B cell (primary cell): ENCODE measurements at regions not wholly inside any gene's neighbourhood (a gene's known extent, or its start where the extent isn't known, plus 50 kb on each side); places are given as distances from the start of the nearest gene placed in this dataset.

Source experiments
- ATAC-seq: fragments of 200-7000 bp; cut with Tn5 transposase; one replicate; pipeline ENCODE4 v1.10.0; 2021; ENCODE audit warnings: low read depth, mild to moderate bottlenecking, moderate number of reproducible peaks, moderate library complexity
- CTCF ChIA-PET: fragments of 350-600 bp; sonication (Branson Sonifier 250); formaldehyde crosslinking; loops from one replicate; lab custom pipeline; 2021; ENCODE audit warnings: antibody characterized with exemption, inconsistent platforms; lab: Charles Lee
- POLR2A ChIA-PET: fragments of 350-600 bp; sonication (Branson Sonifier 250); formaldehyde crosslinking; loops from one replicate; lab custom pipeline; 2021; ENCODE audit warnings: antibody characterized with exemption; lab: Charles Lee
- DNase-seq: peaks from one replicate; pipeline ENCODE4 v3.0.0; 2013
- H2AFZ ChIP-seq: 2 replicates; pipeline ENCODE4 v1.6.1; 2012; ENCODE audit warnings: mild to moderate bottlenecking, low read depth, low read length; ENCODE audit not compliant: insufficient read depth, poor library complexity, severe bottlenecking
- H3K27ac ChIP-seq, 2 donors: 1 replicate in 1 of 2; 2 replicates in 1 of 2; pipeline ENCODE4 v1.5.1; 2012 to 2013; ENCODE audit warnings: low read length in 2 of 2, mild to moderate bottlenecking in 2 of 2, moderate library complexity in 1 of 2
- H3K27me3 ChIP-seq, 4 experiments: fragments of 200-600 bp in 1 of 4; sonication (generic) in 1 of 4; replicated peaks in 1 of 4; 1 replicate in 2 of 4; 2 replicates in 2 of 4; pipeline versions ENCODE4 v1.6.1 to v1.7.0; 2013 to 2016; ENCODE audit warnings: low read length in 3 of 4, mild to moderate bottlenecking in 2 of 4, mixed read lengths in 1 of 4, moderate library complexity in 1 of 4; ENCODE audit not compliant: insufficient read depth in 4 of 4, control insufficient read depth in 3 of 4; ENCODE audit errors: control extremely low read depth in 1 of 4
- H3K36me3 ChIP-seq, 2 experiments: replicated peaks in 1 of 2; 1 replicate in 1 of 2; 2 replicates in 1 of 2; pipeline versions ENCODE4 v1.6.1 to v1.7.1; 2013; ENCODE audit warnings: low read length in 1 of 2; ENCODE audit not compliant: insufficient read depth in 2 of 2, control insufficient read depth in 1 of 2; ENCODE audit errors: control extremely low read depth in 1 of 2, extremely low read depth in 1 of 2
- H3K4me1 ChIP-seq, 2 donors: fragments of 200-600 bp in 1 of 2; sonication (generic) in 1 of 2; 1 replicate in 1 of 2; 2 replicates in 1 of 2; pipeline versions ENCODE4 v1.5.1 to v1.6.1; 2013 to 2017; ENCODE audit warnings: low read length in 2 of 2; ENCODE audit not compliant: control insufficient read depth in 2 of 2, insufficient read depth in 2 of 2
- H3K4me2 ChIP-seq: replicated peaks from 2 replicates; pipeline ENCODE3; 2012; ENCODE audit warnings: mild to moderate bottlenecking, low read depth, low read length; ENCODE audit not compliant: poor library complexity, severe bottlenecking
- H3K4me3 ChIP-seq, 5 experiments: fragments of 200-600 bp in 1 of 5; sonication (generic) in 1 of 5; 1 replicate in 3 of 5; 2 replicates in 2 of 5; pipeline versions ENCODE4 v1.5.1 to v1.7.0; 2011 to 2016; ENCODE audit warnings: low read length in 4 of 5, mild to moderate bottlenecking in 4 of 5, low read depth in 2 of 5, control low read depth in 1 of 5, moderate library complexity in 1 of 5; ENCODE audit not compliant: insufficient read depth in 1 of 5; ENCODE audit errors: control extremely low read depth in 1 of 5, extremely low read depth in 1 of 5
- H3K79me2 ChIP-seq: fragments of 200-600 bp; sonication (generic); one replicate; pipeline ENCODE4 v1.6.0; 2016; ENCODE audit warnings: low read length; ENCODE audit not compliant: control insufficient read depth, insufficient read depth
- H3K9ac ChIP-seq: fragments of 200-600 bp; sonication (generic); 2 replicates; pipeline ENCODE4 v1.6.1; 2017; ENCODE audit warnings: mild to moderate bottlenecking, low read length, moderate library complexity
- H3K9me3 ChIP-seq, 3 donors: one replicate each; pipeline versions ENCODE4 v1.6.1 to v1.7.1; 2013; ENCODE audit warnings: low read length in 2 of 3; ENCODE audit not compliant: control insufficient read depth in 2 of 3, insufficient read depth in 1 of 3; ENCODE audit errors: control extremely low read depth in 1 of 3
- H4K20me1 ChIP-seq: 2 replicates; pipeline ENCODE4 v1.6.0; 2012; ENCODE audit warnings: mild to moderate bottlenecking, low read length; ENCODE audit not compliant: insufficient read depth, control insufficient read depth, poor library complexity, severe bottlenecking
- H3K27ac Mint-ChIP-seq: one replicate; pipeline ENCODE4 v1.8.0; 2021; ENCODE audit warnings: mixed read lengths
- H3K27me3 Mint-ChIP-seq: one replicate; pipeline ENCODE4 v1.8.0; 2021; ENCODE audit warnings: mixed read lengths
- H3K4me1 Mint-ChIP-seq: one replicate; pipeline ENCODE4 v1.8.0; 2021; ENCODE audit warnings: mixed read lengths
- H3K4me3 Mint-ChIP-seq: one replicate; pipeline ENCODE4 v1.8.0; 2021; ENCODE audit warnings: mixed read lengths
- H3K9me3 Mint-ChIP-seq: one replicate; pipeline ENCODE4 v1.8.0; 2022; ENCODE audit warnings: mixed read lengths; ENCODE audit not compliant: insufficient read depth
- EZH2 ChIP-seq: IDR thresholded peaks from 2 replicates; pipeline ENCODE4 v1.6.1; 2012; ENCODE audit warnings: borderline replicate concordance, low read depth, mild to moderate bottlenecking, moderate library complexity, low read length; ENCODE audit not compliant: insufficient read depth, poor library complexity, severe bottlenecking
- WGBS: methylation state at CpG from one replicate; pipeline ENCODE4 v1.1.5; 2013; ENCODE audit warnings: missing lambda C conversion rate; ENCODE audit not compliant: insufficient coverage; 5-methylcytosine and 5-hydroxymethylcytosine counted together
- intact Hi-C: fragments of 100-400 bp; cut with micrococcal nuclease; formaldehyde crosslinking; loops from one replicate; pipeline ENCODE4 v1.10.0; 2022
- TF ChIP-seq, protein P1 (sequence below): fragments of 200-600 bp; IDR thresholded peaks from one replicate; pipeline ENCODE4 v1.8.0; 2022; ENCODE audit warnings: antibody characterized with exemption, mild to moderate bottlenecking

DNA sequence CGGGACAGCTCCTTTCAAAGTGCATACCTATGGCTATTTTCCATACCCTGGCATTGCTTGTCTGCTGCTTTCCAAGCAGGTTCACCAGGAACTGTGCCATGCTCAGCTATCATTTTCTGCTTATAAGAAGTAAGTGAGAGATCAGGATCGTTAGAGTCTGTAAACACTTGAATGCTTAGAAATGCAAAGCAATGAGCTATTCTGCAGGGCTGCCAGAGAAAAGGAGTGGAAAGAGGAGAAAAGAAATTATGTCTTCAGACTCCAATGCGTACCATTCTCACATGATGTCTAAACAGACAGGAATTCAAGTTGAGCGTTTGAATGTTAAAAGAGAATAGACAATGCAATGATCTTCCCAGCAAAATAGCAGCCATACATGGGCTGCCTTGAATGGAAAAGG, 245.5 kb upstream of the SLC7A11 start:
- no peak for DNase-seq
- Mint-ChIP-seq H3K9me3 (no peaks in the 10 kb centered on the region), H3K4me1 (no peaks in the 10 kb centered on the region), H3K4me3 (no peak overlapping the region), H3K27me3 (no peaks in the 10 kb centered on the region), H3K27ac (no peak overlapping the region)
- WGBS = 70% methylated on average over 2 of the region's 4 CpGs
- Histone ChIP-seq H3K36me3 (no peaks in the 10 kb centered on the region), H4K20me1 (no peaks in the 10 kb centered on the region), H2AFZ (no peak overlapping the region), H3K9me3 (no peaks in the 10 kb centered on the region), H3K4me2 (no peak overlapping the region), H3K9ac (no peak overlapping the region), H3K27ac (no peak overlapping the region), H3K79me2 (no peaks in the 10 kb centered on the region), H3K27me3 (no peaks in the 10 kb centered on the region), H3K4me3 (no peak overlapping the region), H3K4me1 (no peaks in the 10 kb centered on the region)
- TF ChIP-seq EZH2 = no peak
- TF ChIP-seq, protein P1, sequence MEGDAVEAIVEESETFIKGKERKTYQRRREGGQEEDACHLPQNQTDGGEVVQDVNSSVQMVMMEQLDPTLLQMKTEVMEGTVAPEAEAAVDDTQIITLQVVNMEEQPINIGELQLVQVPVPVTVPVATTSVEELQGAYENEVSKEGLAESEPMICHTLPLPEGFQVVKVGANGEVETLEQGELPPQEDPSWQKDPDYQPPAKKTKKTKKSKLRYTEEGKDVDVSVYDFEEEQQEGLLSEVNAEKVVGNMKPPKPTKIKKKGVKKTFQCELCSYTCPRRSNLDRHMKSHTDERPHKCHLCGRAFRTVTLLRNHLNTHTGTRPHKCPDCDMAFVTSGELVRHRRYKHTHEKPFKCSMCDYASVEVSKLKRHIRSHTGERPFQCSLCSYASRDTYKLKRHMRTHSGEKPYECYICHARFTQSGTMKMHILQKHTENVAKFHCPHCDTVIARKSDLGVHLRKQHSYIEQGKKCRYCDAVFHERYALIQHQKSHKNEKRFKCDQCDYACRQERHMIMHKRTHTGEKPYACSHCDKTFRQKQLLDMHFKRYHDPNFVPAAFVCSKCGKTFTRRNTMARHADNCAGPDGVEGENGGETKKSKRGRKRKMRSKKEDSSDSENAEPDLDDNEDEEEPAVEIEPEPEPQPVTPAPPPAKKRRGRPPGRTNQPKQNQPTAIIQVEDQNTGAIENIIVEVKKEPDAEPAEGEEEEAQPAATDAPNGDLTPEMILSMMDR = no peak
- ChIA-PET POLR2A (no interaction called here), CTCF (no interaction called here)
- intact Hi-C loops = no loop called here
- ATAC-seq = no peak

DNA sequence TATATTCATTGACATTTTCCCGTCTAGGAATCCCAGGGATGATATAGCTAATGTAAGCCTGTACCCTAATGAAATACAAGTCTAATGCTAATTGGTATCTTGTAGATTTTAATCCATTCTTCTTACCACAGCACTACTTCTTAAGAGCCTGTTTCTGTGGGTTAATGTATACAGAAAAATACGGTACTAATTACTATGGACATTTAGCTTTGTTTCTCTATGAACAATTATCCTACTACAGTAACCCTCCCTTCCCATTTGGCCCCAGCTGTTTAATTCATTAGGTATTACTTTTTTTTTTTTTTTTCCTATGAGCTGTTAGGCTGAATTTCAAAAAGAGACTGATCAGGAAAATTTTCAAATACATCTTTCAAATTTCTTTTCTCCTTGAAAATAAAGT, 245.1 kb upstream of the SLC7A11 start:
- Mint-ChIP-seq H3K4me3 (no peak overlapping the region), H3K9me3 (no peaks in the 10 kb centered on the region), H3K27ac (no peak overlapping the region), H3K4me1 (no peaks in the 10 kb centered on the region), H3K27me3 (no peaks in the 10 kb centered on the region)
- CTCF ChIA-PET = no interaction called here
- ATAC-seq = no peak
- Histone ChIP-seq H3K79me2 (no peaks in the 10 kb centered on the region), H3K9me3 (peaks cover 0 to under 1% (median 0%) of the 10 kb centered on the region in 3 donors), H3K4me2 (no peak overlapping the region), H3K4me3 (no peak overlapping the region), H4K20me1 (no peaks in the 10 kb centered on the region), H3K27ac (no peak overlapping the region), H3K4me1 (no peaks in the 10 kb centered on the region), H3K27me3 (no peaks in the 10 kb centered on the region), H3K36me3 (no peaks in the 10 kb centered on the region), H2AFZ (no peak overlapping the region), H3K9ac (no peak overlapping the region)
- intact Hi-C loops = no loop called here
- no CpG with 5 or more reads among the region's 2 CpGs for WGBS
- POLR2A ChIA-PET = no interaction called here
- no peak for DNase-seq
- TF ChIP-seq, protein P1 = no peak
- TF ChIP-seq EZH2 = no peak
